ENCODE measurements at regions not wholly inside any gene's neighbourhood (a gene's known extent, or its start where the extent isn't known, plus 50 kb on each side); places are given as distances from the start of the nearest gene placed in this dataset.
"Not testable (repeated sequence)": the region's sequence is repeated elsewhere in the genome, so short reads cannot be mapped to it uniquely, and the experiment has no call there.

DNA sequence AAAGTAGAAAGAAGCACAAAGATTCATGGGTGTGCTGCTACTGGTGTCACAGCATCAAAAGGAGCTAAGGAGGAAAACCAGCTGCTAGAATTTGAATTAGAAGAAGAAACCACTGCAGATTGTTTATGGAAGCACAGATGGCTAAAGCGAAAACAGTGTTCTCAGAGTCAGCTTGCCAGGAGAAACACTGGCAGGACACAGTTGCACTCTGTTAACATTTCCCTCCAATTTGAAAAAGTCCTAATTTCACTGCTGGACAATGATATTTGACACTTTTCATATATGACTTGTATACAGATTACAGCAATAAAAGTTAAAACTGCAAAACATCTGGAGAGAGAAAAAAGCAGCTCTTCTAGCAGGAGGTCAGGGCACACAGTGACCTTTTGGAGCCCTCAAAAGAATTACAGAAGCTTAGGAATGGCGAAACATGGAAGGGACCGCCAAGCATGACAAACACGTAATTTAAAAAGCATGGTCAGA, 314.5 kb downstream of the COL12A1 start:
- FAIRE-seq (no peak), DNase-seq (ENCODE audit: insufficient read length, low spot score) (no peak)
- TF ChIP-seq, protein P1, sequence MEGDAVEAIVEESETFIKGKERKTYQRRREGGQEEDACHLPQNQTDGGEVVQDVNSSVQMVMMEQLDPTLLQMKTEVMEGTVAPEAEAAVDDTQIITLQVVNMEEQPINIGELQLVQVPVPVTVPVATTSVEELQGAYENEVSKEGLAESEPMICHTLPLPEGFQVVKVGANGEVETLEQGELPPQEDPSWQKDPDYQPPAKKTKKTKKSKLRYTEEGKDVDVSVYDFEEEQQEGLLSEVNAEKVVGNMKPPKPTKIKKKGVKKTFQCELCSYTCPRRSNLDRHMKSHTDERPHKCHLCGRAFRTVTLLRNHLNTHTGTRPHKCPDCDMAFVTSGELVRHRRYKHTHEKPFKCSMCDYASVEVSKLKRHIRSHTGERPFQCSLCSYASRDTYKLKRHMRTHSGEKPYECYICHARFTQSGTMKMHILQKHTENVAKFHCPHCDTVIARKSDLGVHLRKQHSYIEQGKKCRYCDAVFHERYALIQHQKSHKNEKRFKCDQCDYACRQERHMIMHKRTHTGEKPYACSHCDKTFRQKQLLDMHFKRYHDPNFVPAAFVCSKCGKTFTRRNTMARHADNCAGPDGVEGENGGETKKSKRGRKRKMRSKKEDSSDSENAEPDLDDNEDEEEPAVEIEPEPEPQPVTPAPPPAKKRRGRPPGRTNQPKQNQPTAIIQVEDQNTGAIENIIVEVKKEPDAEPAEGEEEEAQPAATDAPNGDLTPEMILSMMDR (IDR thresholded peaks at IDR 0.05; ENCODE audit: insufficient read depth, missing control alignments): no peak

DNA sequence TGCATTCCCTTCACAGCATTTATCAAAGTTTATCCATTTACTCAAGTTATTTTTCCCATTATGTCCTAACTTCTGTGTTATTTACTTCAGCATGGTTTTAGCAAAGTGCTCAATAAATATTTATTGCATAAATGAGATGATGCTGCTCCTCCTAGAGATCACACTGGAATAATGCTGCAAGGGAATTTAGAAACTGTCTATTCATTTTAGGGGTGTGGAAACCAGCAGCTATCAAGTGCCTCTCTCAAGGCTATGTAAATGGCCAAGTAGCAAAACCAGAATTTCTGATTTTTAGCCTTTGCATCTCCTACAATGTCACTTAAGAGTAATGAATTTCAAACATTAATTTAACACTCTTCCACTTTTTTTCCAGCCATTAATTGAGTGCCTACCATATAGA, 316.2 kb downstream of the COL12A1 start:
- DNase-seq (ENCODE audit: insufficient read length, low spot score) (no peak), FAIRE-seq (no peak)
- TF ChIP-seq, protein P1 (IDR thresholded peaks at IDR 0.05; ENCODE audit: insufficient read depth, missing control alignments): no peak

DNA sequence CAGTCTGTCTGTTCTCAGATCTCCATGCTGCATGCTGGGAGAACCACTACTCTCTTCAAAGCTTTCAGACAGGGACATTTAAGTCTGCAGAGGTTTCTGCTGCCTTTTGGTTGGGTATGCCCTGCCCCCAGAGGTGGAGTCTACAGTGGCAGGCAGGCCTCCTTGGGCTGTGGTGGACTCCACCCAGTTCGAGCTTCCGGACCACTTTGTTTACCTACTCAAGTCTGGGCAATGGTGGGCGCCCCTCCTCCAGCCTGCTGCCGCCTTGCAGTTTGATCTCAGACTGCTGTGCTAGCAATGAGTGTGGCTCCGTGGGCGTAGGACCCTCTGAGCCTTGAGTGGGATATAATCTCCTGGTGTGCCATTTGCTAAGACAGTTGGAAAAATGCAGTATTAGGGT, 317.1 kb downstream of the COL12A1 start:
- not testable (repeated sequence) for DNase-seq (ENCODE audit: insufficient read length, low spot score); FAIRE-seq

DNA sequence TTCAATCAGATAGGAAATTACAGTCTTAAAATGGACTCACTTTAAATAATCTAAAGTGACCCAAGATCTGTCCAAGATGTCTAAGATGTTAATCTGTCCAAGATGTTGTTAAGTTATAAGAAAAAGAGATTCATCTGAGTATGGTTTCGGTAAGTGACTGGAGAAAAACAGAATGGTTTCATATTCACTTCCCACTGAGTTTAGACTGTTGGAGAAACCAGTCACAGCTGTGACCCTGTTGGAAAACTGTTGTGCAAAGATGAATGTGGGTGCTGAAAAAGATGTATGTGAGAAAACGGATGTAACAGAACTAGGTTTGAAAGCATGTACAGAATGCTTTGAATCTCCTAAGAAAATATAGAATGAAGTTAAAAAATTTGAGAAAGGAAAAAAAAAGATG, 325.9 kb downstream of the COL12A1 start:
- TF ChIP-seq, protein P1 (IDR thresholded peaks at IDR 0.05; ENCODE audit: insufficient read depth, missing control alignments): no peak
- no peak for DNase-seq (ENCODE audit: insufficient read length, low spot score)
- no peak for FAIRE-seq

DNA sequence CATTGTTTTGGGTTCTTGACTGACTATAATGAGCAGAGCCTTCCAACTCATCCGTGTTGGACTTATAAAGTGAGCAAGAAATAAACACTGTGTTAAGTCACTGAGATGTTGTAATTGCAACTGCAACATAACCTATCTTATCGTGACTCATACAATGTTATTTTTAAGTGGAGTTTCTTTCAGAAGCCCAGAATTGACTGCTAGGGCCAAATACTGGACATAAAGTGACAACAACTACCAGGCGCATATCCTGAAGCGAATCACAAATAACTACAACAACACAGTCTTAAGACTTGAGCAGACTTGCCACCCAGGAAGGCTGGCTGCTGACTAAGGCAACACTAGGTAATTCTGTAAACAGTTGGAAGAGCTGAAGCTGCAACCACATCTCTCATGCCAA, 326.6 kb downstream of the COL12A1 start:
- TF ChIP-seq, protein P1 (IDR thresholded peaks at IDR 0.05; ENCODE audit: insufficient read depth, missing control alignments): no peak
- DNase-seq (ENCODE audit: insufficient read length, low spot score): no peak
- FAIRE-seq: no peak

DNA sequence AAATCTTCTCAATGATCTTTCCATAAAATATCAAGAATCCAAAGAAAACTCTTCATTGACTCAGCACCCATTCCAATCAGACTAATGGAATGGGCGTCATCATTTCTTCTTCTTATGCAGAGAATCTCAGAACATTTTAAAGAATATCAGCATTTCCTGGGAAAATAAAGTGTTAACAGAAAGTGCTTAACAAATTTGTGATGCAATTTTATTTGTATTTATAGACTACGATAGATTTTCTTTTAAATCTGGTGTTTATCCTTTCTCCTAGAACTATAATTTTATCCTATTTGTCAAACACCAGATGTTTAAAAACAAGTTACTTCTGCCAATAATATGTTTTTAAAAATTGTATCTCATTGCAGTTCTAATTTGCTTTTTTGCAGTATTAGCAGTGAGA, 330.7 kb downstream of the COL12A1 start:
- FAIRE-seq: no peak
- TF ChIP-seq, protein P1 (IDR thresholded peaks at IDR 0.05; ENCODE audit: insufficient read depth, missing control alignments): no peak
- no peak for DNase-seq (ENCODE audit: insufficient read length, low spot score)

DNA sequence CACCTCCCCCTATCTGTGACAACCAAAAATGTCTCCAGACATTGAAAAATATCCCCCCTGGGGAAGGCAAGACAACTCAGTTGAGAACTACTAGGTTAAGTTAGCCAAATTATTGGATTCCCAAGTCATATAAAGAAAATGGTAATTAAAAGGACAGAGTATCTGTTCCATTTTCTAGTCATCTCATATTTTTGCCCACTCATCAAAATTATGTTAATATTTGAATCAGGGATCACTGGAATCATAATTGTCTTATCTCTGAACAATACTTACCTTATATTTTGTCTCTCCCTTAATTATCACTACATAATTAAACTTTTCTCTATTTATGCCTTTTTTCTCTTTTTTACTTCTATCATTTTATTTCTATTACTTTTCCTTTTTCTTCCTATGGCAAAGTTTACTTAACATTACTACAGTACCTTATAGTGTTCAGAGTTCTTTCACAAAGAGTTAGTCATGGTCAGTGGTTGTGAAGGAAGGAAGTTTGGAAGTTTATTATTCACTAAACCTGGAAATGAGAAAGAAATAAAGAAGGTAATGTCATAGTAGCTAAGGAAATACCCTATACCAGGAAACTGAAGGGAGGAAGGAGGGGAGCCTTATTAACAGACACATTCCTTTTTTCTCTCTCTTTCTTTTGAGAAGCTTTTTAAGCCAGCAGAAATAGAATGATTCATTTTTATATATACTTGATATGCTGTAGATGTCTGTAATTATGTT, 332.9 kb downstream of the COL12A1 start:
- no peak for FAIRE-seq
- TF ChIP-seq, protein P1 (IDR thresholded peaks at IDR 0.05; ENCODE audit: insufficient read depth, missing control alignments): no peak
- no peak for DNase-seq (ENCODE audit: insufficient read length, low spot score)

All from D721Med (cell line).